ENCODE measurements at regions not wholly inside any gene's neighbourhood (a gene's known extent, or its start where the extent isn't known, plus 50 kb on each side); places are given as distances from the start of the nearest gene placed in this dataset.

GRCh38 chr3:146692254-146692653 is 87.1 kb upstream of the PLSCR5 start:
- H2AFZ ChIP-seq (ENCODE audit: low read length), result no peak overlapping the region
- H3K9me2 ChIP-seq (replicated peaks; ENCODE audit: low read length), result no peaks in the 10 kb centered on the region
- no peak overlapping the region for H3K4me3 ChIP-seq (ENCODE audit: low read length)
- H3K36me3 ChIP-seq (ENCODE audit: low read depth, low read length), result no peaks in the 10 kb centered on the region
- CTCF ChIA-PET, result no interaction called here
- no peaks in the 10 kb centered on the region for H3K4me1 ChIP-seq (ENCODE audit: insufficient read depth, low read length)
- POLR2A ChIA-PET (ENCODE audit: unreplicated experiment), result no interaction called here
- BruUV-seq (replicated peaks), result no TSS peak
- ATAC-seq (no peak), DNase-seq (no peak)
- H3K27me3 ChIP-seq (ENCODE audit: low read length), result no peaks in the 10 kb centered on the region
- no peaks in the 10 kb centered on the region for H3K79me2 ChIP-seq (ENCODE audit: low read length)
- intact Hi-C loops (cut with micrococcal nuclease), result no loop called here
- no peak overlapping the region for H3K4me2 ChIP-seq (ENCODE audit: low read length)
- no peak overlapping the region for H3K27ac ChIP-seq (ENCODE audit: low read length)
- H3F3A ChIP-seq (ENCODE audit: low read length, unreplicated experiment), result no peaks in the 10 kb centered on the region
- no peaks in the 10 kb centered on the region for H3K9me3 ChIP-seq (ENCODE audit: low read length)
- H4K20me1 ChIP-seq (ENCODE audit: low read length), result no peaks in the 10 kb centered on the region
- no peak overlapping the region for H3K9ac ChIP-seq (ENCODE audit: low read length)
- TF ChIP-seq EZH2phosphoT487 (IDR thresholded peaks at IDR 0.05; ENCODE audit: borderline replicate concordance, low read length) (no peak), EZH2 (IDR thresholded peaks at IDR 0.05; ENCODE audit: low read length, unreplicated experiment) (no peak)
- TF ChIP-seq, protein P1, sequence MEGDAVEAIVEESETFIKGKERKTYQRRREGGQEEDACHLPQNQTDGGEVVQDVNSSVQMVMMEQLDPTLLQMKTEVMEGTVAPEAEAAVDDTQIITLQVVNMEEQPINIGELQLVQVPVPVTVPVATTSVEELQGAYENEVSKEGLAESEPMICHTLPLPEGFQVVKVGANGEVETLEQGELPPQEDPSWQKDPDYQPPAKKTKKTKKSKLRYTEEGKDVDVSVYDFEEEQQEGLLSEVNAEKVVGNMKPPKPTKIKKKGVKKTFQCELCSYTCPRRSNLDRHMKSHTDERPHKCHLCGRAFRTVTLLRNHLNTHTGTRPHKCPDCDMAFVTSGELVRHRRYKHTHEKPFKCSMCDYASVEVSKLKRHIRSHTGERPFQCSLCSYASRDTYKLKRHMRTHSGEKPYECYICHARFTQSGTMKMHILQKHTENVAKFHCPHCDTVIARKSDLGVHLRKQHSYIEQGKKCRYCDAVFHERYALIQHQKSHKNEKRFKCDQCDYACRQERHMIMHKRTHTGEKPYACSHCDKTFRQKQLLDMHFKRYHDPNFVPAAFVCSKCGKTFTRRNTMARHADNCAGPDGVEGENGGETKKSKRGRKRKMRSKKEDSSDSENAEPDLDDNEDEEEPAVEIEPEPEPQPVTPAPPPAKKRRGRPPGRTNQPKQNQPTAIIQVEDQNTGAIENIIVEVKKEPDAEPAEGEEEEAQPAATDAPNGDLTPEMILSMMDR (conservative IDR thresholded peaks at IDR 0.05; ENCODE audit: low read depth, low read length), result no peak

- no peak overlapping the region for H3K4me2 ChIP-seq (ENCODE audit: low read length)
- BruUV-seq (replicated peaks), result no TSS peak
- ATAC-seq (no peak), DNase-seq (no peak)
- H3K4me3 ChIP-seq (ENCODE audit: low read length), result no peak overlapping the region
- no peaks in the 10 kb centered on the region for H3K79me2 ChIP-seq (ENCODE audit: low read length)
- H3F3A ChIP-seq (ENCODE audit: low read length, unreplicated experiment), result no peaks in the 10 kb centered on the region
- no peaks in the 10 kb centered on the region; the same call in 1 of the 2 replicates for H3K4me1 ChIP-seq (ENCODE audit: insufficient read depth, low read length)
- TF ChIP-seq, protein P1 (conservative IDR thresholded peaks at IDR 0.05; ENCODE audit: low read depth, low read length), result no peak
- TF ChIP-seq EZH2 (IDR thresholded peaks at IDR 0.05; ENCODE audit: low read length, unreplicated experiment) (no peak), EZH2phosphoT487 (IDR thresholded peaks at IDR 0.05; ENCODE audit: borderline replicate concordance, low read length) (no peak)
- H3K9ac ChIP-seq (ENCODE audit: low read length), result no peak overlapping the region
- H3K27me3 ChIP-seq (ENCODE audit: low read length), result 0 out of 2 replicates have a peak, but pooled peaks cover 3% of the 10 kb centered on the region
- H3K27ac ChIP-seq (ENCODE audit: low read length), result no peak overlapping the region
- POLR2A ChIA-PET (ENCODE audit: unreplicated experiment), result no interaction called here
- no peaks in the 10 kb centered on the region for H3K9me2 ChIP-seq (replicated peaks; ENCODE audit: low read length)
- no peak overlapping the region for H2AFZ ChIP-seq (ENCODE audit: low read length)
- no peaks in the 10 kb centered on the region for H3K9me3 ChIP-seq (ENCODE audit: low read length)
- H4K20me1 ChIP-seq (ENCODE audit: low read length), result no peaks in the 10 kb centered on the region
- CTCF ChIA-PET, result no interaction called here
- H3K36me3 ChIP-seq (ENCODE audit: low read depth, low read length), result no peaks in the 10 kb centered on the region
- intact Hi-C loops (cut with micrococcal nuclease), result no loop called here
Observed at GRCh38 chr3:146685050-146685814, 80.1 kb upstream of the PLSCR5 start.

DNA sequence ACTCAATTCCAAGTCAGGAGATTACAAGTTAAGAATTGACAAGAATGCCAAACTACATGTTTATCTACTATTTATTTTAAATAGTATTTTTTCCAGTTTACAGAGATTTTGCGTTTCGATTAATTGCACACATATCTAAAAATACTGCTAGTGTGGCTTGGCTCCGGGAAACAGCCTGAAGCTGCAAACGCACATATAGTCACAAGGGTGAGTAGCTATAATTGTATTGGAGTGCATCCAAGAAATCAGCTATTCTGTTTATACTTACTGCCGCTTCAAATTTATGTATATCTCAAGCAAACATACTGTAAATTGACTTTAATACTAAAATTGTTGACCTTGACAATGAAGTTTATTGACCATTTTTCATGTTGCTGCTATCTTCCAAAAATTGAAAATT is 77.0 kb upstream of the PLSCR5 start:
- Histone ChIP-seq H3K9me2 (replicated peaks; ENCODE audit: low read length) (no peaks in the 10 kb centered on the region), H3K27ac (ENCODE audit: low read length) (no peak overlapping the region), H3K36me3 (ENCODE audit: low read depth, low read length) (no peaks in the 10 kb centered on the region), H3K9ac (ENCODE audit: low read length) (no peak overlapping the region), H3K4me1 (ENCODE audit: insufficient read depth, low read length) (no peaks in the 10 kb centered on the region; the same call in 1 of the 2 replicates), H4K20me1 (ENCODE audit: low read length) (no peaks in the 10 kb centered on the region), H3K4me3 (ENCODE audit: low read length) (no peak overlapping the region), H3F3A (ENCODE audit: low read length, unreplicated experiment) (no peaks in the 10 kb centered on the region), H2AFZ (ENCODE audit: low read length) (no peak overlapping the region), H3K9me3 (ENCODE audit: low read length) (no peaks in the 10 kb centered on the region), H3K27me3 (ENCODE audit: low read length) (0 out of 2 replicates have a peak, but pooled peaks cover 8% of the 10 kb centered on the region), H3K4me2 (ENCODE audit: low read length) (no peak overlapping the region), H3K79me2 (ENCODE audit: low read length) (no peaks in the 10 kb centered on the region)
- BruUV-seq (replicated peaks), result no TSS peak
- intact Hi-C loops (cut with micrococcal nuclease), result no loop called here
- TF ChIP-seq EZH2phosphoT487 (IDR thresholded peaks at IDR 0.05; ENCODE audit: borderline replicate concordance, low read length) (no peak), EZH2 (IDR thresholded peaks at IDR 0.05; ENCODE audit: low read length, unreplicated experiment) (no peak)
- TF ChIP-seq, protein P1 (conservative IDR thresholded peaks at IDR 0.05; ENCODE audit: low read depth, low read length), result no peak
- peak; percentile 56 for DNase-seq
- ChIA-PET POLR2A (ENCODE audit: unreplicated experiment) (no interaction called here), CTCF (no interaction called here)
- peak; percentile 80 for ATAC-seq
